Thyroid gland (tissue), 4 donors: ENCODE measurements at regions not wholly inside any gene's neighbourhood (a gene's known extent, or its start where the extent isn't known, plus 50 kb on each side); places are given as distances from the start of the nearest gene placed in this dataset.

Source experiments
- DNase-seq, 2 donors: peaks; one replicate each; pipeline ENCODE4 v3.0.0-alpha.2; 2019
- H3K27ac ChIP-seq, 3 donors: fragments of 200-600 bp; sonication (generic); 1 replicate in 2 of 3; 2 replicates in 1 of 3; pipeline ENCODE4 v1.5.1; 2016 to 2019; ENCODE audit warnings: mild to moderate bottlenecking in 1 of 3, moderate library complexity in 1 of 3
- H3K27me3 ChIP-seq: fragments of 200-600 bp; sonication (generic); one replicate; pipeline ENCODE4 v1.5.1; 2019
- H3K36me3 ChIP-seq, 2 donors: fragments of 200-600 bp; sonication (generic); one replicate each; pipeline ENCODE4 v1.5.1; 2016 to 2019
- H3K4me1 ChIP-seq, 2 donors: fragments of 200-600 bp; sonication (generic); one replicate each; pipeline ENCODE4 v1.5.1; 2017 to 2019
- H3K4me3 ChIP-seq, 3 donors: fragments of 200-600 bp; sonication (generic); replicated peaks in 1 of 3; 1 replicate in 2 of 3; 2 replicates in 1 of 3; pipeline ENCODE4 v1.5.1; 2016; ENCODE audit warnings: mild to moderate bottlenecking in 1 of 3
- H3K9me3 ChIP-seq: fragments of 200-600 bp; sonication (generic); one replicate; pipeline ENCODE4 v1.5.1; 2017
- CTCF ChIP-seq, 6 experiments: fragments of 200-600 bp in 3 of 6; fragments of 450-650 bp in 3 of 6; sonication (generic) in 3 of 6; IDR thresholded peaks; one replicate each; pipeline ENCODE4 v1.5.1; 2016 to 2019; ENCODE audit warnings: antibody characterized with exemption in 6 of 6, mild to moderate bottlenecking in 2 of 6, inconsistent platforms in 1 of 6, moderate library complexity in 1 of 6
- POLR2A ChIP-seq, 2 donors: fragments of 450-650 bp; IDR thresholded peaks; one replicate each; pipeline ENCODE4 v1.6.1; 2017; ENCODE audit warnings: antibody characterized with exemption in 2 of 2, mild to moderate bottlenecking in 2 of 2, moderate library complexity in 1 of 2
- WGBS, 2 donors: methylation state at CpG; one replicate each; pipeline ENCODE4 v1.1.5; 2017; 5-methylcytosine and 5-hydroxymethylcytosine counted together
- intact Hi-C: fragments of 100-400 bp; cut with DNase I; formaldehyde crosslinking; loops from one replicate; pipeline ENCODE4 v1.15.1; 2023

- Histone ChIP-seq H3K9me3 (no peaks in the 10 kb centered on the region), H3K4me3 (no peak overlapping the region), H3K27me3 (no peaks in the 10 kb centered on the region), H3K36me3 (no peaks in the 10 kb centered on the region), H3K4me1 (no peaks in the 10 kb centered on the region), H3K27ac (no peak overlapping the region)
- WGBS, 2 donors: 79 to 84% methylated on average over 2 of the region's 2 CpGs
- intact Hi-C loops: no loop called here
- no peak for DNase-seq
- TF ChIP-seq POLR2A (IDR thresholded peaks at IDR 0.05): no peak
- no peak for TF ChIP-seq CTCF (IDR thresholded peaks at IDR 0.05)
These were observed 1058.6 kb upstream of the CNTNAP5 start for GRCh38 chr2:122966461-122966860.

- no peak for DNase-seq
- no peaks in the 10 kb centered on the region for H3K9me3 ChIP-seq
- WGBS, 2 donors: 88 to 90% methylated on average over 1 of the region's 1 CpG
- H3K36me3 ChIP-seq: no peaks in the 10 kb centered on the region
- H3K4me1 ChIP-seq: no peaks in the 10 kb centered on the region
- no peak overlapping the region for H3K27ac ChIP-seq
- H3K4me3 ChIP-seq: no peak overlapping the region
- no peaks in the 10 kb centered on the region for H3K27me3 ChIP-seq
- no peak for TF ChIP-seq POLR2A (IDR thresholded peaks at IDR 0.05)
- intact Hi-C loops: no loop called here
These were observed 1047.5 kb upstream of the CNTNAP5 start for GRCh38 chr2:122977580-122977979.

GRCh38 chr2:122980671-122981070 is 1044.4 kb upstream of the CNTNAP5 start:
- Histone ChIP-seq H3K9me3 (no peaks in the 10 kb centered on the region), H3K27ac (no peak overlapping the region), H3K4me3 (no peak overlapping the region), H3K36me3 (no peaks in the 10 kb centered on the region), H3K4me1 (no peaks in the 10 kb centered on the region), H3K27me3 (no peaks in the 10 kb centered on the region)
- DNase-seq: no peak
- TF ChIP-seq POLR2A (IDR thresholded peaks at IDR 0.05) (no peak), CTCF (IDR thresholded peaks at IDR 0.05) (no peak)
- WGBS, 2 donors: 41 to 64% methylated on average over 5 of the region's 5 CpGs
- intact Hi-C loops: no loop called here

- intact Hi-C loops: no loop called here
- no peak for DNase-seq
- Histone ChIP-seq H3K27me3 (no peaks in the 10 kb centered on the region), H3K36me3 (no peaks in the 10 kb centered on the region), H3K4me3 (no peak overlapping the region), H3K9me3 (no peaks in the 10 kb centered on the region), H3K4me1 (no peaks in the 10 kb centered on the region), H3K27ac (no peak overlapping the region)
- TF ChIP-seq CTCF (IDR thresholded peaks at IDR 0.05) (no peak), POLR2A (IDR thresholded peaks at IDR 0.05) (no peak)
- 88 to 91% methylated on average over 1 of the region's 1 CpG for WGBS, 2 donors
These were observed 1042.2 kb upstream of the CNTNAP5 start for GRCh38 chr2:122982936-122983335.

- TF ChIP-seq CTCF (IDR thresholded peaks at IDR 0.05): no peak
- no peak for TF ChIP-seq POLR2A (IDR thresholded peaks at IDR 0.05)
- H3K4me1 ChIP-seq: no peaks in the 10 kb centered on the region
- DNase-seq: no peak
- H3K9me3 ChIP-seq: no peaks in the 10 kb centered on the region
- intact Hi-C loops: no loop called here
- H3K36me3 ChIP-seq: no peaks in the 10 kb centered on the region
- H3K4me3 ChIP-seq: no peak overlapping the region
- WGBS, 2 donors: 81 to 86% methylated on average over 3 to 6 of the region's 8 CpGs
- H3K27me3 ChIP-seq: no peaks in the 10 kb centered on the region
- no peak overlapping the region for H3K27ac ChIP-seq
These were observed 1036.5 kb upstream of the CNTNAP5 start for GRCh38 chr2:122988395-122989221.
